K562 (cell line): ENCODE measurements at regions not wholly inside any gene's neighbourhood (a gene's known extent, or its start where the extent isn't known, plus 50 kb on each side); places are given as distances from the start of the nearest gene placed in this dataset.

Source experiments
- ATAC-seq: fragments of 200-7000 bp; cut with Tn5 transposase; 3 replicates; pipeline ENCODE4 v1.9.1; 2020; ENCODE audit warnings: moderate library complexity
- BruUV-seq: library from RNA; stranded (reverse); fragments of 400-500 nt; replicated peaks from 2 replicates; lab custom pipeline; 2021; lab: Mats Ljungman, UMichigan
- CTCF ChIA-PET: fragments of 300-600 bp; formaldehyde crosslinking; extraction: SDS; loops from one replicate; lab custom pipeline; 2021; ENCODE audit warnings: low intra/inter-chr PET ratio; lab: Yijun Ruan, JAX
- POLR2A ChIA-PET: fragments of 300-600, 350-650 bp; sonication (Branson Sonifier 250); formaldehyde crosslinking; extraction: SDS; loops from one replicate; lab custom pipeline; 2021; ENCODE audit warnings: antibody characterized with exemption, inconsistent platforms; lab: Yijun Ruan, JAX
- DNase-seq, 4 experiments: peaks; one replicate each; pipeline versions ENCODE4 v3.0.0 to v3.0.0-alpha.2; 2011 to 2018; ENCODE audit warnings: low spot score in 3 of 4, mixed read lengths in 3 of 4; ENCODE audit errors: extremely low read depth in 1 of 4
- FAIRE-seq: peaks from 2 replicates; lab custom pipeline; 2011; peaks lifted over from hg19 to GRCh38; lab: Jason Lieb, UNC
- H2AFZ ChIP-seq: 2 replicates; pipeline ENCODE4 v1.6.0; 2011; ENCODE audit warnings: low read depth, low read length, control low read depth, inconsistent platforms
- H3K27ac ChIP-seq: fragments of 200-600 bp; 3 replicates; pipeline ENCODE4 v1.8.0; 2011; ENCODE audit warnings: low read depth, mild to moderate bottlenecking, control low read depth, inconsistent platforms, low read length, moderate library complexity, mixed read lengths; ENCODE audit errors: extremely low read depth
- H3K27me3 ChIP-seq, 2 experiments: fragments of 300-600 bp in 1 of 2; 2 replicates in 1 of 2; 3 replicates in 1 of 2; pipeline versions ENCODE4 v1.6.0 to v1.8.0; 2011; ENCODE audit warnings: inconsistent platforms in 2 of 2, low read length in 2 of 2, mild to moderate bottlenecking in 1 of 2, mixed read lengths in 1 of 2, moderate library complexity in 1 of 2; ENCODE audit not compliant: control insufficient read depth in 2 of 2, insufficient read depth in 2 of 2
- H3K36me3 ChIP-seq: fragments of 300-600 bp; 3 replicates; pipeline ENCODE4 v1.8.0; 2011; ENCODE audit warnings: mild to moderate bottlenecking, low read length, inconsistent platforms; ENCODE audit not compliant: control insufficient read depth, insufficient read depth
- H3K4me1 ChIP-seq, 2 experiments: fragments of 200-600 bp in 1 of 2; replicated peaks in 1 of 2; 2 replicates in 1 of 2; 3 replicates in 1 of 2; pipeline versions ENCODE4 v1.5.1 to v1.8.0; 2011; ENCODE audit warnings: inconsistent platforms in 2 of 2, low read length in 2 of 2, mild to moderate bottlenecking in 1 of 2, mixed read lengths in 1 of 2, moderate library complexity in 1 of 2; ENCODE audit not compliant: control insufficient read depth in 2 of 2, insufficient read depth in 2 of 2
- H3K4me2 ChIP-seq: 2 replicates; pipeline ENCODE4 v1.6.1; 2011; ENCODE audit warnings: low read length, control low read depth, inconsistent platforms, mixed read lengths; ENCODE audit not compliant: insufficient read depth
- H3K4me3 ChIP-seq: fragments of 200-600 bp; sonication (generic), shearing (Covaris generic); 2 replicates; pipeline ENCODE4 v1.5.1; 2016; ENCODE audit warnings: control low read depth, inconsistent platforms
- H3K79me2 ChIP-seq: fragments of 200-600 bp; 3 replicates; pipeline ENCODE4 v1.8.0; 2011; ENCODE audit warnings: low read length, inconsistent platforms; ENCODE audit not compliant: control insufficient read depth, insufficient read depth
- H3K9ac ChIP-seq, 2 experiments: 2 replicates each; pipeline versions ENCODE4 v1.6.0 to v1.6.1; 2011; ENCODE audit warnings: low read depth in 2 of 2, low read length in 2 of 2, control low read depth in 1 of 2, inconsistent platforms in 1 of 2, mild to moderate bottlenecking in 1 of 2, mixed read lengths in 1 of 2; ENCODE audit not compliant: insufficient read depth in 1 of 2
- H3K9me1 ChIP-seq: one replicate; pipeline ENCODE4 v1.6.0; 2011; ENCODE audit warnings: inconsistent platforms, mild to moderate bottlenecking, low read length, moderate library complexity; ENCODE audit not compliant: control insufficient read depth, insufficient read depth
- H3K9me3 ChIP-seq: replicated peaks from 2 replicates; pipeline ENCODE4 v1.5.1; 2011; ENCODE audit warnings: low read depth, low read length, inconsistent platforms; ENCODE audit not compliant: control insufficient read depth, insufficient read depth
- H4K20me1 ChIP-seq: replicated peaks from 2 replicates; pipeline ENCODE4 v1.6.1; 2011; ENCODE audit warnings: low read length, inconsistent platforms, mixed read lengths; ENCODE audit not compliant: control insufficient read depth, insufficient read depth
- ETV5 ChIP-seq: sonication (generic); formaldehyde crosslinking; IDR thresholded peaks from 2 replicates; pipeline ENCODE4 v1.4.0; 2020; ENCODE audit warnings: low read depth, mild to moderate bottlenecking, missing genetic modification reagents
- EWSR1 ChIP-seq: fragments of 450-650 bp; IDR thresholded peaks from 2 replicates; pipeline ENCODE4 v1.6.1; 2018; ENCODE audit warnings: borderline replicate concordance, mild to moderate bottlenecking, low read depth, moderate library complexity; ENCODE audit not compliant: partially characterized antibody
- HDAC1 ChIP-seq, 2 experiments: fragments of 450-650 bp; IDR thresholded peaks; 2 replicates each; pipeline ENCODE4 v1.6.1; 2016 to 2017; ENCODE audit warnings: inconsistent platforms in 1 of 2, mild to moderate bottlenecking in 1 of 2, moderate library complexity in 1 of 2
- HDAC3 ChIP-seq: fragments of 450-650 bp; IDR thresholded peaks from 2 replicates; pipeline ENCODE4 v1.6.1; 2018; ENCODE audit warnings: borderline replicate concordance, mild to moderate bottlenecking, moderate library complexity; ENCODE audit not compliant: partially characterized antibody
- NFRKB ChIP-seq: fragments of 450-650 bp; IDR thresholded peaks from 2 replicates; pipeline ENCODE4 v1.6.1; 2016; ENCODE audit warnings: low read depth
- NONO ChIP-seq, 2 experiments: fragments of 200-400 bp in 1 of 2; fragments of 450-650 bp in 1 of 2; formaldehyde crosslinking in 1 of 2; IDR thresholded peaks; 2 replicates each; pipeline ENCODE4 v1.6.1; 2017; ENCODE audit warnings: low read depth in 2 of 2, mild to moderate bottlenecking in 2 of 2, moderate library complexity in 2 of 2, low read length in 1 of 2
- PHB ChIP-seq: fragments of 250-450 bp; sonication (Bioruptor Pico); IDR thresholded peaks from 2 replicates; pipeline ENCODE4 v1.5.0; 2021
- POLR2B ChIP-seq: fragments of 450-650 bp; IDR thresholded peaks from 2 replicates; pipeline ENCODE4 v1.6.1; 2018; ENCODE audit warnings: low read depth; ENCODE audit not compliant: partially characterized antibody
- SMARCA4 ChIP-seq: fragments of 450-650 bp; IDR thresholded peaks from 2 replicates; pipeline ENCODE4 v1.6.1; 2016
- TBP ChIP-seq: optimal IDR thresholded peaks from 2 replicates; pipeline ENCODE3; 2011; ENCODE audit warnings: low read depth, low read length, improper control_type of control experiment
- TCFL5 ChIP-seq: fragments of 250-450 bp; sonication (Bioruptor Pico); conservative IDR thresholded peaks from 2 replicates; pipeline ENCODE4 v1.6.1; 2021; ENCODE audit warnings: mild to moderate bottlenecking, moderate library complexity, matching md5 sums
- TRIM28 ChIP-seq: fragments of 450-650 bp; IDR thresholded peaks from 2 replicates; pipeline ENCODE4 v1.6.1; 2017
- ZBED1 ChIP-seq: IDR thresholded peaks from 2 replicates; pipeline ENCODE4 v1.6.1; 2014
- ZNF436 ChIP-seq: fragments of 250-450, 450-650 bp; sonication (Bioruptor Pico); formaldehyde crosslinking; IDR thresholded peaks from 2 replicates; pipeline ENCODE4 v1.7.0; 2020; ENCODE audit warnings: mild to moderate bottlenecking
- ZNF589 ChIP-seq: fragments of 200-800 bp; sonication (Bioruptor generic); IDR thresholded peaks from 2 replicates; pipeline ENCODE4 v1.6.1; 2016; ENCODE audit warnings: low read depth, missing genetic modification characterization, missing compliant biosample characterization
- WGBS: fragments of 100-300 bp; shearing (Covaris generic); methylation state at CpG from one replicate; pipeline ENCODE4 v1.1.6; 2016; ENCODE audit warnings: low coverage, mixed read lengths; ENCODE audit not compliant: insufficient coverage; ENCODE audit errors: missing lambda C conversion rate; 5-methylcytosine and 5-hydroxymethylcytosine counted together
- in situ Hi-C: fragments of 300-500 bp; cut with MboI; formaldehyde crosslinking; loops from 4 replicates; pipeline ENCODE4 v1.15.0; 2018; ENCODE audit warnings: inconsistent platforms, mixed read lengths
- intact Hi-C: fragments of 100-400 bp; cut with micrococcal nuclease; formaldehyde crosslinking; loops from 2 replicates; pipeline ENCODE4 v1.14.2; 2022
- TF ChIP-seq, protein P1 (sequence below): fragments of 450-650 bp; IDR thresholded peaks from 2 replicates; pipeline ENCODE4 v1.6.1; 2018; ENCODE audit warnings: mild to moderate bottlenecking, low read depth; ENCODE audit not compliant: partially characterized antibody
- TF ChIP-seq, protein P2 (sequence below): fragments of 450-650 bp; IDR thresholded peaks from 2 replicates; pipeline ENCODE4 v1.6.1; 2016; ENCODE audit warnings: low read depth, mild to moderate bottlenecking, moderate library complexity

DNA sequence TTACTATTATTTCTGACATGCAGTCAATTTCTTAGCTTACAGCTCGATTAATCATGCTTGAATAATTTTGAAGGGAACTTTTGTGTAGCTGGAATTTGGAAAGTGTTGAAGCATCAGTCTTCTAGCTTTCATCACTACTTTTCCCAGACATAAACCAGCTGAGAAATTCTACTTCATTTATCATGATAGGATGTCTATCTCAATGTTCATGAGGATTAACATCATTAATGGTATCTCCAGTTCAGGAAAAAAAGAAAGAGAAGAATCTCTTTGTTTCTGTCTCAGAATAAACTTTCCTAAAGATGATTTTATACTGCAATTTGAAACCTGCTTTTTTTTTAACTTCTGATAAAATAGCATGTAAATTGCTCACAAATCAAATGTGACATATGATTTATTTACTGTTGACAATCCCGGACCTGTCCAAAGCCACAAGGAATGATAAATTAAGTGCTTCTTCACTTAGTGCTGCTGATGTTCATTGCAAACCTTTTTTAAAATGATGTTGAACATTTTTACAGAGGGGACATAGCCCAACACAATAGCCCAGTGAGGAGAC is 412.1 kb upstream of the CLINT1 start:
- TF ChIP-seq EWSR1 (no peak), ZNF436 (CRISPR knock-in tag) (no peak), SMARCA4 (no peak), HDAC3 (no peak), TCFL5 (CRISPR knock-in tag) (no peak), TBP (no peak), POLR2B (no peak), ZBED1 (no peak), PHB (CRISPR knock-in tag) (no peak), ZNF589 (CRISPR knock-in tag) (no peak), HDAC1 (IDR thresholded peaks at IDR 0.05) (no peak), ETV5 (CRISPR knock-in tag) (no peak), TRIM28 (no peak), NONO (IDR thresholded peaks at IDR 0.05; ENCODE audit: low read depth in 2 of 2, low read length in 1 of 2) (no peak), NFRKB (no peak)
- TF ChIP-seq, protein P1, sequence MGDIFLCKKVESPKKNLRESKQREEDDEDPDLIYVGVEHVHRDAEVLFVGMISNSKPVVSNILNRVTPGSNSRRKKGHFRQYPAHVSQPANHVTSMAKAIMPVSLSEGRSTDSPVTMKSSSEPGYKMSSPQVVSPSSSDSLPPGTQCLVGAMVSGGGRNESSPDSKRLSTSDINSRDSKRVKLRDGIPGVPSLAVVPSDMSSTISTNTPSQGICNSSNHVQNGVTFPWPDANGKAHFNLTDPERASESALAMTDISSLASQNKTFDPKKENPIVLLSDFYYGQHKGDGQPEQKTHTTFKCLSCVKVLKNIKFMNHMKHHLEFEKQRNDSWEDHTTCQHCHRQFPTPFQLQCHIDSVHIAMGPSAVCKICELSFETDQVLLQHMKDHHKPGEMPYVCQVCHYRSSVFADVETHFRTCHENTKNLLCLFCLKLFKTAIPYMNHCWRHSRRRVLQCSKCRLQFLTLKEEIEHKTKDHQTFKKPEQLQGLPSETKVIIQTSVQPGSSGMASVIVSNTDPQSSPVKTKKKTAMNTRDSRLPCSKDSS, result no peak
- TF ChIP-seq, protein P2, sequence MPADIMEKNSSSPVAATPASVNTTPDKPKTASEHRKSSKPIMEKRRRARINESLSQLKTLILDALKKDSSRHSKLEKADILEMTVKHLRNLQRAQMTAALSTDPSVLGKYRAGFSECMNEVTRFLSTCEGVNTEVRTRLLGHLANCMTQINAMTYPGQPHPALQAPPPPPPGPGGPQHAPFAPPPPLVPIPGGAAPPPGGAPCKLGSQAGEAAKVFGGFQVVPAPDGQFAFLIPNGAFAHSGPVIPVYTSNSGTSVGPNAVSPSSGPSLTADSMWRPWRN, result no peak
- Histone ChIP-seq H3K4me2 (no peak overlapping the region), H2AFZ (no peak overlapping the region), H3K9me3 (no peaks in the 10 kb centered on the region), H3K79me2 (no peaks in the 10 kb centered on the region), H3K4me3 (no peak overlapping the region), H3K4me1 (no peaks in the 10 kb centered on the region), H3K9me1 (no peaks in the 10 kb centered on the region), H3K9ac (no peak overlapping the region), H3K27ac (no peak overlapping the region), H4K20me1 (no peaks in the 10 kb centered on the region), H3K27me3 (no peaks in the 10 kb centered on the region), H3K36me3 (no peaks in the 10 kb centered on the region)
- FAIRE-seq (no peak), ATAC-seq (no peak), DNase-seq (no peak)
- WGBS, result 0% methylated on average over 2 of the region's 2 CpGs
- in situ Hi-C loops, result no loop called here
- CTCF ChIA-PET, result no interaction called here
- intact Hi-C loops, result no loop called here
- BruUV-seq, result no TSS peak
- POLR2A ChIA-PET, result interaction anchor here (0.7 kb wide), 1 partner anchor 705 kb away, joined by 3 read pairs; no protein-coding TSS in a partner anchor
